PC-3 (cell line): ENCODE measurements at regions not wholly inside any gene's neighbourhood (a gene's known extent, or its start where the extent isn't known, plus 50 kb on each side); places are given as distances from the start of the nearest gene placed in this dataset.

ENCODE experiments used
- ATAC-seq: fragments of 200-7000 bp; cut with Tn5 transposase; 2 replicates; pipeline ENCODE4 v1.9.1; 2020; ENCODE audit warnings: mild to moderate bottlenecking, moderate library complexity
- BruUV-seq: library from RNA; stranded (reverse); fragments of 400-500 nt; replicated peaks from 2 replicates; lab custom pipeline; 2021; lab: Mats Ljungman, UMichigan
- CTCF ChIA-PET: fragments of 300-600 bp; sonication (Branson Sonifier 250); formaldehyde crosslinking; loops from one replicate; lab custom pipeline; 2022; ENCODE audit warnings: antibody characterized with exemption; lab: Charles Lee
- POLR2A ChIA-PET: fragments of 300-600 bp; sonication (Branson Sonifier 250); formaldehyde crosslinking; loops from one replicate; lab custom pipeline; 2022; ENCODE audit warnings: antibody characterized with exemption; ENCODE audit not compliant: unreplicated experiment; lab: Charles Lee
- DNase-seq: peaks from one replicate; pipeline ENCODE4 v3.0.0-alpha.2; 2015
- H2AFZ ChIP-seq: fragments of 300-600 bp; sonication (generic); 2 replicates; pipeline ENCODE4 v1.6.0; 2016; ENCODE audit warnings: antibody characterized with exemption, low read length
- H3F3A ChIP-seq: fragments of 300-600 bp; sonication (generic); one replicate; pipeline ENCODE4 v1.6.0; 2017; ENCODE audit warnings: antibody characterized with exemption, low read length, control low read depth, mild to moderate bottlenecking; ENCODE audit not compliant: unreplicated experiment
- H3K27ac ChIP-seq: fragments of 300-600 bp; sonication (generic); 2 replicates; pipeline ENCODE4 v1.5.1; 2016; ENCODE audit warnings: mild to moderate bottlenecking, low read length
- H3K27me3 ChIP-seq: fragments of 300-600 bp; sonication (generic); 2 replicates; pipeline ENCODE4 v1.6.1; 2016; ENCODE audit warnings: low read length, mixed read lengths
- H3K36me3 ChIP-seq: fragments of 300-600 bp; sonication (generic); 2 replicates; pipeline ENCODE4 v1.6.1; 2016; ENCODE audit warnings: low read depth, mixed run types, low read length, mixed read lengths
- H3K4me1 ChIP-seq: fragments of 300-600 bp; sonication (generic); 2 replicates; pipeline ENCODE4 v1.5.1; 2016; ENCODE audit warnings: low read length; ENCODE audit not compliant: insufficient read depth
- H3K4me2 ChIP-seq: fragments of 300-600 bp; sonication (generic); 2 replicates; pipeline ENCODE4 v1.6.0; 2016; ENCODE audit warnings: low read length
- H3K4me3 ChIP-seq: fragments of 300-600 bp; sonication (generic); 2 replicates; pipeline ENCODE4 v1.5.1; 2016; ENCODE audit warnings: mild to moderate bottlenecking, low read length, mixed read lengths
- H3K79me2 ChIP-seq: fragments of 300-600 bp; sonication (generic); 2 replicates; pipeline ENCODE4 v1.6.1; 2017; ENCODE audit warnings: low read length, mixed read lengths
- H3K9ac ChIP-seq: fragments of 300-600 bp; sonication (generic); 2 replicates; pipeline ENCODE4 v1.6.0; 2016; ENCODE audit warnings: mild to moderate bottlenecking, low read length
- H3K9me2 ChIP-seq: fragments of 300-600 bp; sonication (generic); replicated peaks from 2 replicates; pipeline ENCODE4 v1.6.1; 2016; ENCODE audit warnings: mixed run types, low read length, mixed read lengths
- H3K9me3 ChIP-seq: fragments of 300-600 bp; sonication (generic); 2 replicates; pipeline ENCODE4 v1.6.1; 2016; ENCODE audit warnings: low read length, mixed read lengths
- H4K20me1 ChIP-seq: fragments of 300-600 bp; sonication (generic); 2 replicates; pipeline ENCODE4 v1.6.1; 2016; ENCODE audit warnings: low read length, mixed read lengths
- CTCF ChIP-seq: fragments of 300-600 bp; sonication (generic); conservative IDR thresholded peaks from 2 replicates; pipeline ENCODE4 v1.5.1; 2017; ENCODE audit warnings: antibody characterized with exemption, low read depth, mild to moderate bottlenecking, low read length
- EZH2 ChIP-seq: fragments of 300-600 bp; sonication (generic); IDR thresholded peaks from one replicate; pipeline ENCODE4 v1.6.1; 2017; ENCODE audit warnings: antibody characterized with exemption, mild to moderate bottlenecking, low read length; ENCODE audit not compliant: unreplicated experiment
- EZH2phosphoT487 ChIP-seq: fragments of 300-600 bp; sonication (generic); IDR thresholded peaks from 2 replicates; pipeline ENCODE4 v1.6.1; 2018; ENCODE audit warnings: mild to moderate bottlenecking, antibody characterized with exemption, low read length, borderline replicate concordance
- intact Hi-C: fragments of 100-400 bp; cut with micrococcal nuclease; formaldehyde crosslinking; loops from 2 replicates; pipeline ENCODE4 v1.9.0; 2023

GRCh38 chr11:69922596-69923111 lies 103.4 kb upstream of the FGF3 start:
- no peaks in the 10 kb centered on the region for H3K79me2 ChIP-seq
- CTCF ChIA-PET, result no interaction called here
- no peaks in the 10 kb centered on the region for H3K36me3 ChIP-seq
- no peaks in the 10 kb centered on the region for H4K20me1 ChIP-seq
- TF ChIP-seq CTCF, result no peak
- no peak for DNase-seq
- H3K27ac ChIP-seq, result no peak overlapping the region
- ATAC-seq, result no peak
- H3K4me1 ChIP-seq, result peaks cover 8% of the 10 kb centered on the region; the same call in 1 of the 2 replicates
- intact Hi-C loops, result no loop called here
- H3K27me3 ChIP-seq, result no peaks in the 10 kb centered on the region
- no peak overlapping the region for H3K9ac ChIP-seq
- no peak overlapping the region for H3K4me3 ChIP-seq
- POLR2A ChIA-PET, result no interaction called here
- H3K9me3 ChIP-seq, result no peaks in the 10 kb centered on the region
- H2AFZ ChIP-seq, result no peak overlapping the region
- no peaks in the 10 kb centered on the region for H3F3A ChIP-seq
- no peak overlapping the region for H3K4me2 ChIP-seq
- no TSS peak for BruUV-seq
- H3K9me2 ChIP-seq, result no peaks in the 10 kb centered on the region

- no peaks in the 10 kb centered on the region for H3K9me2 ChIP-seq
- H3K4me2 ChIP-seq, result no peak overlapping the region
- DNase-seq (no peak), ATAC-seq (no peak)
- no peaks in the 10 kb centered on the region for H3K27me3 ChIP-seq
- intact Hi-C loops, result no loop called here
- BruUV-seq, result no TSS peak
- no peaks in the 10 kb centered on the region for H3K36me3 ChIP-seq
- no peak overlapping the region for H3K27ac ChIP-seq
- H3F3A ChIP-seq, result no peaks in the 10 kb centered on the region
- H3K9ac ChIP-seq, result no peak overlapping the region
- POLR2A ChIA-PET, result no interaction called here
- CTCF ChIA-PET, result no interaction called here
- H3K4me1 ChIP-seq, result peaks cover 8% of the 10 kb centered on the region; the same call in 1 of the 2 replicates
- no peaks in the 10 kb centered on the region for H3K9me3 ChIP-seq
- H4K20me1 ChIP-seq, result no peaks in the 10 kb centered on the region
- no peak overlapping the region for H3K4me3 ChIP-seq
- H2AFZ ChIP-seq, result no peak overlapping the region
- no peaks in the 10 kb centered on the region for H3K79me2 ChIP-seq
- TF ChIP-seq EZH2 (no peak), EZH2phosphoT487 (no peak), CTCF (no peak)
These were observed 104.0 kb upstream of the FGF3 start for GRCh38 chr11:69923196-69923595.

GRCh38 chr11:69923641-69924307 lies 104.6 kb upstream of the FGF3 start:
- no peak for DNase-seq
- CTCF ChIA-PET, result no interaction called here

More at GRCh38 chr11:69923641-69924307, 104.6 kb upstream of the FGF3 start:
- no peak overlapping the region for H3K4me2 ChIP-seq
- peaks cover 4% of the 10 kb centered on the region; the same call in 1 of the 2 replicates for H3K4me1 ChIP-seq
- BruUV-seq, result no TSS peak
- no peak for ATAC-seq
- no peaks in the 10 kb centered on the region for H3K27me3 ChIP-seq
- intact Hi-C loops, result no loop called here
- no peaks in the 10 kb centered on the region for H3F3A ChIP-seq
- no peaks in the 10 kb centered on the region for H3K36me3 ChIP-seq
- no peaks in the 10 kb centered on the region for H3K9me3 ChIP-seq
- H3K9me2 ChIP-seq, result no peaks in the 10 kb centered on the region
- H3K27ac ChIP-seq, result no peak overlapping the region
- H3K4me3 ChIP-seq, result no peak overlapping the region
- H4K20me1 ChIP-seq, result no peaks in the 10 kb centered on the region
- POLR2A ChIA-PET, result no interaction called here
- H3K9ac ChIP-seq, result no peak overlapping the region
- no peaks in the 10 kb centered on the region for H3K79me2 ChIP-seq
- TF ChIP-seq EZH2 (no peak), EZH2phosphoT487 (no peak), CTCF (no peak)
- no peak overlapping the region for H2AFZ ChIP-seq
